ENCODE measurements at regions not wholly inside any gene's neighbourhood (a gene's known extent, or its start where the extent isn't known, plus 50 kb on each side); places are given as distances from the start of the nearest gene placed in this dataset.

- TF ChIP-seq CTCF (IDR thresholded peaks at IDR 0.05; ENCODE audit: borderline replicate concordance, extremely low read depth, low read length, poor library complexity, severe bottlenecking) (no peak), EZH2 (IDR thresholded peaks at IDR 0.05; ENCODE audit: borderline replicate concordance, low read depth, low read length, severe bottlenecking) (no peak)
These were observed 79.2 kb upstream of the SPIN1 start for GRCh38 chr9:88308831-88309560.

All from DND-41 (cell line).